Testis (tissue), 2 donors: ENCODE measurements at regions not wholly inside any gene's neighbourhood (a gene's known extent, or its start where the extent isn't known, plus 50 kb on each side); places are given as distances from the start of the nearest gene placed in this dataset.

Source experiments
- DNase-seq: peaks from one replicate; pipeline ENCODE4 v3.0.0-alpha.2; 2019
- H3K27ac ChIP-seq, 2 donors: fragments of 200-600 bp; sonication (generic); one replicate each; pipeline ENCODE4 v1.5.1; 2019
- H3K27me3 ChIP-seq: fragments of 200-600 bp; sonication (generic); one replicate; pipeline ENCODE4 v1.5.1; 2019
- H3K36me3 ChIP-seq: fragments of 200-600 bp; sonication (generic); one replicate; pipeline ENCODE4 v1.5.1; 2017; ENCODE audit warnings: low read depth; ENCODE audit errors: missing control alignments
- H3K4me1 ChIP-seq: fragments of 200-600 bp; sonication (generic); one replicate; pipeline ENCODE4 v1.5.1; 2019
- H3K4me3 ChIP-seq, 2 donors: fragments of 200-600 bp; sonication (generic); one replicate each; pipeline ENCODE4 v1.5.1; 2017 to 2019
- H3K9me3 ChIP-seq: fragments of 200-600 bp; sonication (generic); one replicate; pipeline ENCODE4 v1.5.1; 2017
- POLR2A ChIP-seq: fragments of 450-650 bp; IDR thresholded peaks from one replicate; pipeline ENCODE4 v1.6.1; 2017; ENCODE audit warnings: antibody characterized with exemption, mild to moderate bottlenecking, moderate library complexity
- WGBS, 2 donors: methylation state at CpG; one replicate each; pipeline ENCODE4 v1.1.5; 2018; 5-methylcytosine and 5-hydroxymethylcytosine counted together
- intact Hi-C: fragments of 100-400 bp; cut with DNase I; formaldehyde crosslinking; loops from one replicate; pipeline ENCODE4 v1.15.1; 2023; ENCODE audit warnings: low total_unique reads
- TF ChIP-seq, protein P1 (sequence below), 3 experiments: fragments of 450-650 bp in 2 of 3; fragments of 200-600 bp in 1 of 3; sonication (generic) in 1 of 3; IDR thresholded peaks; one replicate each; pipeline ENCODE4 v1.5.1; 2016 to 2019; ENCODE audit warnings: antibody characterized with exemption in 3 of 3, mild to moderate bottlenecking in 2 of 3, moderate library complexity in 1 of 3

- WGBS, 2 donors: 91 to 95% methylated on average over 4 of the region's 4 CpGs
- no peak overlapping the region for H3K27ac ChIP-seq
These were observed 1080.7 kb upstream of the MAP3K7 start for GRCh38 chr6:91667596-91667995.

DNA sequence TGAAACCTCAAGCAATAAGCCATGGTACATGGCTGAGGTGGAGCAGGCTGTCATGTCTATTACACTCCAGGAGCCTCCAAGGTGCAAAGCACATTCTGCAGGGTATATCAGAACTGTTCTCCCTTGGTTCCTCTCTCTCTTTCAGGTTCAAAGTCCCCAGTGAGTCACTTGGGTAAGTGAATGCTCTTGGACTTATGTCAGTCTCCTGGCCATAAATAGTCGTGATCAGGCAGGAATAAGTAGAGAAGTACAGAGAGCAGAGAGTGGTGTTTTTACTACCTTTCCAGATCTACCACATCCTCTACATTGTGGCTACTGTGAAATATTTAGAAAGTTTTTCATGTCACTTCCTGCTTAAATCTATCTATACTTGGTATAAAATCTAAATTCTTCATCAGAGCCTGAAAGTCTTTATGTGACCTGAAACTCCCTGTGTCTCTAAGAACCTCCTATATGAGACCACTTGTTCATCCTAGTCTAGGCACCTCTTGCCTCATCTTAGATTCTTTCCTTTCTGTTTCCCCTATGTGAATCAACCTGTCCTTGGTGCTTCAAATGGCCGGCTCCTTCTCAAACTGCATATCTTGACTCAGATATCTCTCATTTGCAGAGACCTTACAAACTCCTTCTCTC is 1077.6 kb upstream of the MAP3K7 start:
- DNase-seq: no peak
- Histone ChIP-seq H3K36me3 (no peaks in the 10 kb centered on the region), H3K4me3 (no peak overlapping the region), H3K27ac (no peak overlapping the region), H3K9me3 (no peaks in the 10 kb centered on the region), H3K27me3 (no peaks in the 10 kb centered on the region), H3K4me1 (no peaks in the 10 kb centered on the region)
- no peak for TF ChIP-seq POLR2A
- TF ChIP-seq, protein P1, sequence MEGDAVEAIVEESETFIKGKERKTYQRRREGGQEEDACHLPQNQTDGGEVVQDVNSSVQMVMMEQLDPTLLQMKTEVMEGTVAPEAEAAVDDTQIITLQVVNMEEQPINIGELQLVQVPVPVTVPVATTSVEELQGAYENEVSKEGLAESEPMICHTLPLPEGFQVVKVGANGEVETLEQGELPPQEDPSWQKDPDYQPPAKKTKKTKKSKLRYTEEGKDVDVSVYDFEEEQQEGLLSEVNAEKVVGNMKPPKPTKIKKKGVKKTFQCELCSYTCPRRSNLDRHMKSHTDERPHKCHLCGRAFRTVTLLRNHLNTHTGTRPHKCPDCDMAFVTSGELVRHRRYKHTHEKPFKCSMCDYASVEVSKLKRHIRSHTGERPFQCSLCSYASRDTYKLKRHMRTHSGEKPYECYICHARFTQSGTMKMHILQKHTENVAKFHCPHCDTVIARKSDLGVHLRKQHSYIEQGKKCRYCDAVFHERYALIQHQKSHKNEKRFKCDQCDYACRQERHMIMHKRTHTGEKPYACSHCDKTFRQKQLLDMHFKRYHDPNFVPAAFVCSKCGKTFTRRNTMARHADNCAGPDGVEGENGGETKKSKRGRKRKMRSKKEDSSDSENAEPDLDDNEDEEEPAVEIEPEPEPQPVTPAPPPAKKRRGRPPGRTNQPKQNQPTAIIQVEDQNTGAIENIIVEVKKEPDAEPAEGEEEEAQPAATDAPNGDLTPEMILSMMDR (IDR thresholded peaks at IDR 0.05): no peak
- WGBS, 2 donors: 92 to 97% methylated on average over 2 of the region's 2 CpGs
- intact Hi-C loops: no loop called here

More at GRCh38 chr6:91667596-91667995, 1080.7 kb upstream of the MAP3K7 start:
- TF ChIP-seq, protein P1 (IDR thresholded peaks at IDR 0.05): no peak
- no peak for TF ChIP-seq POLR2A
- DNase-seq: no peak
- no peaks in the 10 kb centered on the region for H3K27me3 ChIP-seq
- intact Hi-C loops: no loop called here
- no peaks in the 10 kb centered on the region for H3K9me3 ChIP-seq
- no peaks in the 10 kb centered on the region for H3K36me3 ChIP-seq
- H3K4me1 ChIP-seq: no peaks in the 10 kb centered on the region
- no peak overlapping the region for H3K4me3 ChIP-seq

- TF ChIP-seq, protein P1 (IDR thresholded peaks at IDR 0.05): no peak
- TF ChIP-seq POLR2A: no peak
- Histone ChIP-seq H3K36me3 (no peaks in the 10 kb centered on the region), H3K4me3 (no peak overlapping the region), H3K27ac (no peak overlapping the region), H3K4me1 (no peaks in the 10 kb centered on the region), H3K27me3 (no peaks in the 10 kb centered on the region), H3K9me3 (no peaks in the 10 kb centered on the region)
- intact Hi-C loops: no loop called here
- WGBS, 2 donors: 90 to 95% methylated on average over 1 of the region's 1 CpG
- no peak for DNase-seq
These were observed 1074.0 kb upstream of the MAP3K7 start for GRCh38 chr6:91660893-91661292.

GRCh38 chr6:91659891-91660290 is 1073.0 kb upstream of the MAP3K7 start:
- intact Hi-C loops: no loop called here
- H3K9me3 ChIP-seq: no peaks in the 10 kb centered on the region
- H3K27ac ChIP-seq: no peak overlapping the region
- 90 to 91% methylated on average over 1 of the region's 1 CpG for WGBS, 2 donors
- no peak overlapping the region for H3K4me3 ChIP-seq
- H3K4me1 ChIP-seq: peaks cover 1% of the 10 kb centered on the region
- no peak for TF ChIP-seq POLR2A
- TF ChIP-seq, protein P1 (IDR thresholded peaks at IDR 0.05): no peak
- H3K27me3 ChIP-seq: no peaks in the 10 kb centered on the region
- no peaks in the 10 kb centered on the region for H3K36me3 ChIP-seq
- DNase-seq: no peak

DNA sequence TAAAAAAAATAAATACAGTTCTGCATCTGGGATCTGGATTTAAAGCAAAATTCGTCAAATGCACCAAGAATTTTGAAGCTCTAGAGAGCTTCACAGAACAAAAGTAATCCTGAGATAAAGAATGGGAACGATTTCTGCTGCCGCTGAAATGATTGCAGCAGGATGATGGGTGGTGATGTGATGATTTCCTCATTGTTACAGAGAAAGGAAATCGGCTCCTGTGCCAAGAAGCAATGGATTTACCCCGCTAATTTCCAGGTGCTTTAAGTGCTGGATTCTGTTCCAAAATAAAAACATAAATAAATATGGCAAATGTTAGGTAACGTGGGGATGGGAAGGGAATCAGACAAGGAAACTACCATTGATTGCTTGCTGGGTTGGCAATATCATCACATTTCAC is 1067.9 kb upstream of the MAP3K7 start:
- no peak for DNase-seq
- no peak for TF ChIP-seq POLR2A
- TF ChIP-seq, protein P1 (IDR thresholded peaks at IDR 0.05): no peak
- Histone ChIP-seq H3K27me3 (no peaks in the 10 kb centered on the region), H3K36me3 (no peaks in the 10 kb centered on the region), H3K4me1 (peaks cover 8% of the 10 kb centered on the region), H3K9me3 (no peaks in the 10 kb centered on the region), H3K4me3 (no peak overlapping the region), H3K27ac (no peak overlapping the region)
- intact Hi-C loops: no loop called here
- 35 to 38% methylated on average over 6 of the region's 6 CpGs for WGBS, 2 donors
